Epithelial cell of esophagus (primary cell): ENCODE measurements at regions not wholly inside any gene's neighbourhood (a gene's known extent, or its start where the extent isn't known, plus 50 kb on each side); places are given as distances from the start of the nearest gene placed in this dataset.
"Not testable (repeated sequence)": the region's sequence is repeated elsewhere in the genome, so short reads cannot be mapped to it uniquely, and the experiment has no call there.

Experiments
- DNase-seq: peaks from one replicate; pipeline ENCODE4 v3.0.0; 2010; ENCODE audit warnings: low read depth
- H3K4me3 ChIP-seq: 2 replicates; pipeline ENCODE4 v1.5.1; 2011; ENCODE audit warnings: mild to moderate bottlenecking, low read length, control low read depth
- CTCF ChIP-seq: IDR thresholded peaks from 2 replicates; pipeline ENCODE4 v1.5.1; 2011; ENCODE audit warnings: low read depth, mild to moderate bottlenecking, low read length, control low read depth, inconsistent platforms; ENCODE audit not compliant: insufficient read depth; ENCODE audit errors: missing control alignments

DNA sequence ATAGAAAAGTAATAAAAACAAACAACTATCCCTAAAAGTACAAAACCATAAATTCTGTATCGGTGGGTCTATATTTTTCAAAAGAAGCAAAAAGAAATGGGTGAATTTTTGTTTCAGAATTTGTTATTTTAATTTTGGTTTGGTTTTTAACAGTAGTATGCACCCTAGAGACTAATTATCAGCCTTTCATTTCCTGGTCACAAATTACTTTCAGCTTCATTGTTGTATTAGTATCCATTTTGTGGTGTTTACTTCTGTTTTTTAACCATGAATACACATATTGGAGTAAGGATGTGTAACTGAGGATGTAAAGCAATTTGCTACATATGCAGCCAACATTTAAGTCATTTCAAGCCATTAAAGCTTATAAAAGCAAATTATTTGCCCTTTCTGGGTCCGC, 97.8 kb downstream of the LUZP4 start:
- TF ChIP-seq CTCF, result no peak
- DNase-seq, result no peak
- H3K4me3 ChIP-seq, result no peak overlapping the region

- no peak overlapping the region for H3K4me3 ChIP-seq
- no peak for DNase-seq
- no peak for TF ChIP-seq CTCF
Observed at GRCh38 chrX:115388879-115389278, 99.4 kb downstream of the LUZP4 start.

GRCh38 chrX:115390078-115390477, 100.6 kb downstream of the LUZP4 start:
- TF ChIP-seq CTCF, result no peak
- peak; percentile 1 for DNase-seq
- H3K4me3 ChIP-seq, result no peak overlapping the region

GRCh38 chrX:115392031-115392430, 102.5 kb downstream of the LUZP4 start:
- peak; percentile 3 for DNase-seq
- no peak overlapping the region for H3K4me3 ChIP-seq
- no peak for TF ChIP-seq CTCF

DNA sequence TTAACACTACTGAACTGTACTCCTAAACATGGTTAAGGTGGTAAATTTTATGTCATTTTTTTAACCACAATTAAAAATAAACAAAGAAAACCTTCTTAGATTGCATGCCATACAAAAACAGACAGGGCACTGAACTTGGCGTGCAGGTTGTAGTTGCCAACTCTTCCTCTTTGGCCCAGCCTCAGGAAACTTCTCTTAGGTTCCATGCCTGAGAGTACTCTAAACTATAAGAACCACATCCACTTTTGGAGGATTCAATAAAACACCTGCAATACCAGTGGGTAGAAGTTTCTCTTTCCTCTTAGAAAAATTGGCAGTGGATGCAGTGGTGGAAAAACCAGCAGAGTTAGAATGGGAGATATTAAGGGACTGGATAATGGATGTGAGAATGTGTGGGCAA, 103.4 kb downstream of the LUZP4 start:
- TF ChIP-seq CTCF, result no peak
- H3K4me3 ChIP-seq, result no peak overlapping the region
- no peak for DNase-seq

- no peak for TF ChIP-seq CTCF
- no peak overlapping the region for H3K4me3 ChIP-seq
- peak; percentile 87 for DNase-seq
Observed at GRCh38 chrX:115393271-115393670, 103.8 kb downstream of the LUZP4 start.

- not testable (repeated sequence) for H3K4me3 ChIP-seq, DNase-seq
Observed at GRCh38 chrX:115394806-115395205, 105.3 kb downstream of the LUZP4 start.

DNA sequence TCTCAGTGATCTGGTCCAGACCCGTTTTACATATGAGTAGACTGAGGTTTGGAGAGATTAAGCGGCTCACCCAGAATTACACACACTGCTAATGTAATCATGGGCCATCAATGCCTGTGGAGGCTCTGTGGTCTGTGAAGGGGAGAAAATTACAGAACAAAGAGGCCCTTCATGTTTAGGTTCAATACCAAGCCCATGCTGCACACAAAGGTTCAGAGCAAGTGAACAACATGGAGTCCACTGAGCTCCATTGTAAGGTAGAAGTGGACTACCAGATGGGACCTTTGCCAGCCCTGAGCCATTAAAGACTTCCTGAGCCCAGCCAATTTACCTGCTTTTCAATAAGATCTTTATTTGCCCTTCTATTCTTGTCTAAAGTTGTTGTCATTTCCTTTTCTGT, 109.8 kb downstream of the LUZP4 start:
- DNase-seq, result no peak
- no peak overlapping the region for H3K4me3 ChIP-seq
- TF ChIP-seq CTCF, result no peak
